Kidney tubule cell (primary cell): ENCODE measurements at regions not wholly inside any gene's neighbourhood (a gene's known extent, or its start where the extent isn't known, plus 50 kb on each side); places are given as distances from the start of the nearest gene placed in this dataset.
A peak's percentile ranks its signal among the peaks of the same experiment; 100 is the strongest.
"Not testable (repeated sequence)": the region's sequence is repeated elsewhere in the genome, so short reads cannot be mapped to it uniquely, and the experiment has no call there.

ENCODE experiments used
- DNase-seq: peaks from one replicate; pipeline ENCODE4 v3.0.0-alpha.2; 2018; ENCODE audit warnings: low spot score

GRCh38 chr2:82811946-82812345 lies 1647.1 kb downstream of the SUCLG1 start:
- DNase-seq = no peak

GRCh38 chr2:82803307-82803706 lies 1655.8 kb downstream of the SUCLG1 start:
- no peak for DNase-seq

- DNase-seq = no peak
These were observed 1661.6 kb downstream of the SUCLG1 start for GRCh38 chr2:82797469-82797868.

- DNase-seq = no peak
These were observed 1662.9 kb downstream of the SUCLG1 start for GRCh38 chr2:82796132-82796531.

- peak; percentile 71 for DNase-seq
These were observed 1663.6 kb downstream of the SUCLG1 start for GRCh38 chr2:82795446-82795845.

- DNase-seq = no peak
These were observed 1665.2 kb downstream of the SUCLG1 start for GRCh38 chr2:82793711-82794435.

GRCh38 chr2:82792316-82792715 lies 1666.8 kb downstream of the SUCLG1 start:
- no peak for DNase-seq

- DNase-seq = peak; percentile 89
These were observed 1668.7 kb downstream of the SUCLG1 start for GRCh38 chr2:82790206-82791021.

GRCh38 chr2:82789851-82790205 lies 1669.3 kb downstream of the SUCLG1 start:
- no peak for DNase-seq

- no peak for DNase-seq
These were observed 1677.7 kb downstream of the SUCLG1 start for GRCh38 chr2:82781176-82781915.

- DNase-seq = peak; percentile 38
These were observed 1679.0 kb downstream of the SUCLG1 start for GRCh38 chr2:82780050-82780449.

- DNase-seq = no peak
These were observed 1706.7 kb downstream of the SUCLG1 start for GRCh38 chr2:82752396-82752795.

GRCh38 chr2:82748653-82749052 lies 1710.4 kb downstream of the SUCLG1 start:
- no peak for DNase-seq

GRCh38 chr2:82740527-82740926 lies 1718.6 kb downstream of the SUCLG1 start:
- DNase-seq = no peak

GRCh38 chr2:82737965-82738364 lies 1721.1 kb downstream of the SUCLG1 start:
- not testable (repeated sequence) for DNase-seq

GRCh38 chr2:82735336-82735735 lies 1723.7 kb downstream of the SUCLG1 start:
- DNase-seq = no peak

GRCh38 chr2:82731824-82732223 lies 1727.3 kb downstream of the SUCLG1 start:
- no peak for DNase-seq

GRCh38 chr2:82730811-82731210 lies 1728.3 kb downstream of the SUCLG1 start:
- no peak for DNase-seq

GRCh38 chr2:82728090-82728489 lies 1731.0 kb downstream of the SUCLG1 start:
- DNase-seq = no peak

GRCh38 chr2:82708681-82709080 lies 1750.4 kb downstream of the SUCLG1 start:
- no peak for DNase-seq

- no peak for DNase-seq
These were observed 1761.8 kb downstream of the SUCLG1 start for GRCh38 chr2:82697231-82697630.

- DNase-seq = no peak
These were observed 1764.6 kb downstream of the SUCLG1 start for GRCh38 chr2:82694431-82694830.
